Superior temporal gyrus (tissue), 1 donor: ENCODE measurements at regions not wholly inside any gene's neighbourhood (a gene's known extent, or its start where the extent isn't known, plus 50 kb on each side); places are given as distances from the start of the nearest gene placed in this dataset.

ENCODE experiments used
- DNase-seq: peaks from one replicate; pipeline ENCODE4 v3.0.0-alpha.2; 2016; ENCODE audit errors: extremely low spot score

DNA sequence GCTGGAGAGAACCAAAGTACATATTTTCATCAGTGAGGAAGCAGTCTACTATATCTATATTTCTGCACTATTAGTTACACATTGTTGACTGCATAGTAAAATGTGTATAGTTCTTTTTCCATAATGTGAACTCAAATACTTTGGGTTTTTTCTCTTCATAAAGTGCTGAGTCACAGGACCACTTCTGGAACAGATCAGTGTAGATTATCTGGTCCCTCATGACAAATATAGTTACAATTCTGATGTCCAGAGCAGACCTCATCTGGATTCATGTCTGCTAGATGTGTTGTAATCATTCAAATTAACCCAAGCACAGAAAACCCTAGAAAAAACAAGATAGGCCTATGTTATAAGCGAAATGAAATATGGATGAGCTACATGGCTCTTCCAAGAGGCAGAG is 171.4 kb downstream of the SUCLA2 start:
- DNase-seq = no peak

DNA sequence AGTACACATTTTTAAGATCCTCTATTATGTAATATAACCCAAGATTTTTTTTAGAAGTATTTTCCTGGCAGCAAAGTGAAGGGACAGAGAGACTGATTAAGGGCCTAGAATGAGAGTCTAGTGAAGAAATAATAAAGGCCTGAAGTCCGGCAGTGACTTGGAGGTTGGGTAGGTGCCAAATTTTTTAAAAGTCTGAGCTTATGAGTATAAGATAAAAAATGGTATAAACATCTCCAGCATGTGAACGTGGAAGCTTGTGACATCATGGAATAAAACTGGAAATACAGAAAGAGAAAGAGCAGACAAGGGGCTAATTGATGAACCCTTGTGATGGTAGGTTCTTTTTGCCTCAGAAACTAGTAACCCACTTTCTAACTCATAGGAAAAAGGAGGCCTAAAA is 174.6 kb downstream of the SUCLA2 start:
- no peak for DNase-seq

DNA sequence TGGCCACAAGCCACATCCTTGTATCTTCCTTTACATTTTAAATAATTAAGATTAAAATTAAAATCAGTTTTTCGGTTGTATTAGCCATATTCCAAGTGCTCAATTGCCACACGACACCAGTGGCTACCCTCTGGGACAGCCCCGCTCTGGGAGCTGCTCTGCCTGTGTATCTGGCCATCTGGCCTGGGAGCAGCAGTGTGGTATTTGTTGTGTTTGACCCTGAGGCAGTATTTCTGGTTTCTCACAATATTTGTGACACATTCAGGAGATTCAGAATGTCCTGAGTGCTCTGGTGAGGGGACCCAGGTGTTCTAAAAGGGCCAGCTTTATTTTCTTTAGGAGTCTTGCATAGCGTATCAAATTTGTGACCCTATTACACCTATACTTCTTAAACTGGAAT is 179.0 kb downstream of the SUCLA2 start:
- DNase-seq = no peak

GRCh38 chr13:47816831-47817230 is 184.2 kb downstream of the SUCLA2 start:
- DNase-seq = no peak

DNA sequence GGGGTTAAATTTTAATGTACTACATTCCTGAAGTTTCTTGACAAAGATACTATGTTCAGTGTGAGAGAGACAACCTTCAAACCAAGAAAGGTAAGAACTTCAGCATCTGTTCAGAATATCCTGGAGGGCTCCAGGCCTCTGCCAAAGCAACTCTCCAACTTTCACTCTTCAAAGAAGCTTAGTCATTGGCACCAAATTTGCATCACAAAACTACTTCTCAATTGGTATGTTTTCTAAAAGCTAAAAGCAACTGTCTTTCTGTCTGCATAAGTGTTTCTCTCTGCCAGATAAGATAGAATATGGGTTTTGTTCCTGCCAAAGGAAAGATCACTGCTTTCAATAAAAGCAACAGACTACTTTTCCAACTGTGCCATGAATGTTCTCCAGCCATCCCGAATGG is 187.4 kb downstream of the SUCLA2 start:
- peak; percentile 38 for DNase-seq

DNA sequence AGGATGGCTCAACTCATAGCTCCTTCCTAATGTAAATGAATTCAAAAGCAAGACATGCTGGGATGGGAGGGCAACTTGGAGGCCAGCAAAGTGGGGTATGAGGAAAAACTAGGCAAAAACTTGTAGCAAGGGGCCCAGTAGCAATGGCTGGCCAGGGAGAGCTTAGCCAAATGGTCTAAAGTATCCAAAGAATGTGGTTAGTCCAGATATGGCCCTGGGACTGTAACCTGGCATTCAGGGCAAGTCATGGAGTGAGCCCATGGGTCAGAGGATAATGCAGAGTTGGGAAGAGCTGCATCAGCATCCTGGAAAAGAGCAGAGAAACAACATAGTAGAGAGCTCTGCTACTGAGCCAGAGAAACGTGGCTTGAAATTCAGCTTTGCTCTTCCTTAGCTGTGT is 191.7 kb downstream of the SUCLA2 start:
- DNase-seq = no peak

- no peak for DNase-seq
Measured at GRCh38 chr13:47803131-47803530, 197.9 kb downstream of the SUCLA2 start.

DNA sequence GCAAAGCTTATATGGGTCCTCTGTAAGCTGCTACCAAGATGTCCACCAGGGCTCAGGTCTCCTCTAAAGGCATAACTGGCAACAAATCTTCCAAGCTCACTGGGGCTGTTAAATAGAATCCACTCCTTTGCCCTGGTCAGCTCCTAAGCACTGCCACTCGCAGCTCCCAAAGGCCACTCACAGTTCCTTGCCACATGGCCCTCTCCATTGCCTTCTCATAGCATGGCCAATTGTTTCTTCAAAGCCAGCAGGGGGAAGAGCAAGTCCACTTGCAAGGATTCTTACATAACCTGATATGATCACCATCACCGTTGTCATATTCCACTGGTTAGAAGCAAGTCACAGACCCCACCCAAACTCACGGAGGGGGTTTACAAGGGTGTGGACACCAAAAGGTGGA is 199.5 kb downstream of the SUCLA2 start:
- no peak for DNase-seq

GRCh38 chr13:47800593-47800992 is 200.5 kb downstream of the SUCLA2 start:
- DNase-seq = no peak

DNA sequence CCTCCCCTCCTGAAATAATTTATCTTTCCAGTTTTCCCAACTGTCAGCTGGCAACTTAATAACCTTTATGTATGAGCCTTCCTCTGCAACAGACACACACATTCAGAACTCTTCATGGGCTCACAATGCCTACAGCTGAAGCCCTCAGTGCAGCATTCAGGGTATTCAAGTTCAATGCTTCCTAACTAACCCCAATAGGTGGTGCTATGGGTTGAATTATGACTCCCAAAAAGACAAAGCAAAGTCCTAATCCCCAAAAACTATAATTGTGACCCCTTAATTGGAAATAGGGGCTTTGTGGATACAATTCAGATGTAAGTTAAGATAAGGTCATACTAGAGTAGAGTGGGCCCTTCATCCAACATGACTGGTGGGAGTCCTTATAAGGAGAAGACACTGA is 202.2 kb downstream of the SUCLA2 start:
- DNase-seq = peak; percentile 33

DNA sequence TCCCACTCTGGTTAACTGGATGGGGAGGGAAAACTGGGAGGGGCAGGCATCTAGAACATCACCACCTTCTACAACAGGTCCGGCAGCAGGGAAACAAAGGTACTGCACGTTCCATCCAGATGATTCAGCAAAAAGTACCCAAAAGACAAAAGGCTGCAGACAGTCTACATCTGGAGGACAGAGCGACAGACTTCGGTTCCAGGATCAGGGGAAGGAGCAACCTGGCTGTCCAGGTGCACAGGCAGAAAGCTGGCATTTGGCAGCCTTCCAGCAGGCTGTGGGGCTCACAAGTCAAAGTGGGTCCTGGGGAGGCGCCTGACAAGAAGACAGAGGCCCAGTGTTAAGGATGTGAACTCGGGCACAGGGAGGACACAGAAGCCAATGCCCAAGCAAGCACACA is 202.9 kb downstream of the SUCLA2 start:
- no peak for DNase-seq

DNA sequence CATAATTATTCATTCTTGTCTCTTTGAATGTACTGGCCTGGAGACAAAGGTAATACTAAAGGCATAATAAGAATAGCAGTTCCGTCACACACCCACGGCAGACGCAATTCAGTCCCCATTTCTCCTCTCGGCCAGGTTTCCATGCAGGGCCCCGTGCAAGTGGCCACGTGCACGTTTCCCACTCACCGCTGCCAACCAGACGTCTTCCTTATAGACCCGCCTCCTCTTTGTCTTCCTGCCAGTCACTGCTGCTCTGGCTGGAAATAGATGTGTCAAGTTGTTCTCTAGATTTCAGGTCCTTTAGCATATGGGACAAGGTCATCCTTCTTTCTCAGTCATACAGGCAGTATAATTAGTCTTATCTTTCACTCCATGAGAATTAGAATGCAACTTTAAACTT is 204.3 kb downstream of the SUCLA2 start:
- no peak for DNase-seq

DNA sequence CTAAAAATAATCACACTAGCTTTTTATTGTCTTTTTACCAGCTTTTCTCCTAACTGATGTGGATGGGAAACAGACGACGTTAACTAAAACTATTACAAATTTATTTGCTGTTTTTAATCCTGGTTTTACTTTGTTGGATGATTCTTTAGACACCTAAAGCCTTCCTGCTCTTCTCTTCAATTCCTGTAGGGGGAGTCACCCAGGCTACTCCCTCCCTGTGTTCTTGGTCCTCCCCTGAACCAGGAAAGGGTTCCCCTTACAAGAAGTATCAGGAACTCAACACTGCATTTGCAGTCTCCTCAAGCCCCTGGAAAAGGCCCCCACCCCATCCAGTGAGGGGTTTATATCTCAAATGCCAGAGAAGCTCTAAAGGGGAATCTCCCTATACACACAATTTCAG is 206.1 kb downstream of the SUCLA2 start:
- DNase-seq = no peak

DNA sequence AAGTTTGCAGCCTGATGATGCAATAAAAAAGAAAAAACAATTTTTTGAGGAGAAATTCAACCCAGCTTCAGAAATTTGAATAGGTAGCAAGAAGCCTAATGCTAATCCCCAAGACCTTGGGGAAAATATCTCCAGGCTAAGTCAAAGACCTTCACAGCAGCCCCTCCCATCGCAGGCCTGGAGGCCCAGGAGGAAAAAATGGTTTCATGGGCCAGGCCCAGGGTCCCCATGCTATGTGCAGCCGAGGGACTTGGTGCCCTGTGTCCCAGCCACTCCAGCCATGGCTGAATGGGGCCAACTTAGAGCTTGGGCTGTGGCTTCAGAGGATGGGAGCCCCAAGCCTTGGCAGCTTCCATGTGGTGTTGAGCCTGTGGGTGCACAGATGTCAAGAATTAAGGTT is 210.3 kb downstream of the SUCLA2 start:
- DNase-seq = no peak

GRCh38 chr13:47788844-47789243 is 212.2 kb downstream of the SUCLA2 start:
- DNase-seq = no peak

DNA sequence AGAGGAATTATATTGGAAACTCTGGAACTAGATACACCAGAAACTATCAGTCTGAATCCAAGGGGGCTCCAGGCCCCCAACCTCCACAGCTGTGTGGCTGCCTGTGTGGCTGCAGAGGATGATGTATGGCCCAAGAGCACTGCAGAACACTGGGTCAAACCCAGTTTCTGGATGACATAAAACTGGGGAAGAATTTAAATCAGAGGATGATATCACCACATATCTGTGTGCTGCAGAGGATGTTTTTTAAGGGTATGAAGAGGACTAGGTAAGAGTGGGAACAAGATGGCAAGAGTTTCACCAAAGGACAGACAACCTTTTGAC is 226.4 kb downstream of the SUCLA2 start:
- no peak for DNase-seq

DNA sequence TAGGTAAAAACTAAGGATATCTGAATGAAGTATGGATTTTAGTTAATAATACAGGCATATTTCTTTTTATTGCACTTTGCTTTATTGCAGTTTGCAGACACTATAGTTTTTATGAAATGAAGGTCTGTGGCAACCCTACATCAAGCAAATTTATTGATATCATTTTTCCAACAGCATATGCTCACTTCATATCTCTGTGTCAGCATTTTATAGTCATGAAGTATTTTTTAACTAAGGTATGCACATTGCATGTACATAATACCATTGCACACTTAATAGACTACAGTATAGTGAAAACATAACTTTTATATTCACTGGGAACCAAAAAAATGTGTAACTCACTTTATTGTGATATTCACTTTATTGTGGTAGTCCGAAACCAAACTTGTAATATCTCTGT is 236.3 kb downstream of the SUCLA2 start:
- DNase-seq = no peak

GRCh38 chr13:47757466-47758080 is 243.5 kb downstream of the SUCLA2 start:
- no peak for DNase-seq

GRCh38 chr13:47747901-47748300 is 253.2 kb downstream of the SUCLA2 start:
- no peak for DNase-seq

DNA sequence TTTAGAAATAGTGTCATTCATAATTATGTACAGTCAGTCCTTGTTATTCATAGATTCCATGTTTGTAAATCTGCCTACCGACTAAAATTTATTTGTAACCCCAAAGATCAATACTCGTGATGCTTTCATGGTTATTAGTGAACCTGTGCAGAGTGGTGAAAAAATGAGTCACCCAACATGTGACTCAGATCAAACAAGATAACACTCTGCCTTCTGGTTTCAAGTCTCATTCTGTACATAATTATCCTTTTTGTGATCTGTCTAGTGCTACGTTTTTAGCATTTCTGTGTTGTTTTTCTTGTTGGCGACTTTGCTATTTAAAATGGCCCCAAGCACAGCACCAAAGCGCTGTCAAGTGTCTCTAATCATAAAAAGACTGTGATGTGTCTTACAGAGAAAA is 274.7 kb downstream of the SUCLA2 start:
- DNase-seq = no peak

DNA sequence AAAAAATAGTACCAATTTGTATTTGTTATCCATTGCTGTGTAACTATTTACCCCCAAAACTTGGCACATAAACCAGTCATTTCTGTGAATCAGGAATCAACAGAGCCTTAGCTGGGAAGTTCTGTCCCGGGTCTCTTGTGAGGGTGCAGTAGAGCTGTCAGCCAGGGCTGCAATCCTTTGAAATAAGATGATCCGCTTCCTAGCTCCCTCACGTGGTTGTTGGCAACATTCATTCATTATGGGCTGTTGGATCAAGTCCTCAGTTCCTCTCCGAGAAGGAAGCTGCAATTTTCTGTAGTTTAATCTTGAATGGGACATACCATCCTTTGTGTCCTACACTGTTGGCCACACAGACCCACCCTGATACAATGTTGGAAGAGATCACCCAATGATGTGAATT is 277.2 kb downstream of the SUCLA2 start:
- no peak for DNase-seq

DNA sequence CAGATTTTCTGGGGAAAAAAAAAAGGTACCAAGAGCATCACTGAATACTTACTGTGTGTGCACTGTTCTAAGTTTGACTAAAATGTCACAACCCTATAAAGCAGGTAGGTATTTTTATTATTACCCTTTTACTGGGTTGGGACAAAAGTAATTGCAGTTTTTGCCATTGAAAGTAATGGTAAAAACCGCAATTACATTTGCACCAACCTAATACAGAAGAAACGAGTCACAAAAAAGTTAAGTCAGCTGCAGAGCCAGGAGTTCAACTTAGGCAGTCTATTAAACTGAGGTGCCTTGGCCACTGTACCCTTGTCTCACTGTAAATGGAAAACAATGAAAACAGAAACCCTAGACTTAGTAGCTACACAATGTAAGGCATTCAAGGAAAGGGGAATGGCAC is 281.9 kb downstream of the SUCLA2 start:
- DNase-seq = no peak

- DNase-seq = no peak
Measured at GRCh38 chr13:47718556-47718955, 282.5 kb downstream of the SUCLA2 start.

GRCh38 chr13:47708386-47708785 is 292.7 kb downstream of the SUCLA2 start:
- DNase-seq = no peak

DNA sequence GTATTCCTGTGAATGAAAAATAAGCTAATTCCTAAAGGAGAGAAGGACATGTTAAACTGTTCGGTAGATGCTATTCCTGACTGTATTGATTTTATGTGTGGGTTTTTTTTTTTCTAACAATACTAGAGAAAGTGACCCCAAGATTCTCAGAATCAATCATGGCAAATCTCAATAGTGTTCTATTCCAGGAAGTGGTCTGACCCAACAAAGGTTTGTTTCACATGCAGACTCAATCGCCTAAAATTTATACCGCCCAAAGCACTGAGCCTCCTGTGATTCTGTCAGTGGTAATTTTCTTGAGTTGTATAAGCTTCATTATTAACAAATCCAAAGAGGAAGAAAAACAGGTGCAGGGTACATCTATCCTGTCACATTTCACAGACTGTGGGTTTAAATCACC is 293.7 kb downstream of the SUCLA2 start:
- DNase-seq = no peak
